Stimulated activated CD4-positive, alpha-beta T cell treated with anti-CD3 and anti-CD28 coated beads, TNF-alpha, amount 100 ng/mL, for 4 hours (primary cell): ENCODE measurements at regions not wholly inside any gene's neighbourhood (a gene's known extent, or its start where the extent isn't known, plus 50 kb on each side); places are given as distances from the start of the nearest gene placed in this dataset.
"Not testable (repeated sequence)": the region's sequence is repeated elsewhere in the genome, so short reads cannot be mapped to it uniquely, and the experiment has no call there.

ENCODE experiments used
- DNase-seq, 3 experiments: peaks; one replicate each; pipeline ENCODE4 v3.0.0-alpha.2; 2020; ENCODE audit warnings: low read depth in 3 of 3

DNA sequence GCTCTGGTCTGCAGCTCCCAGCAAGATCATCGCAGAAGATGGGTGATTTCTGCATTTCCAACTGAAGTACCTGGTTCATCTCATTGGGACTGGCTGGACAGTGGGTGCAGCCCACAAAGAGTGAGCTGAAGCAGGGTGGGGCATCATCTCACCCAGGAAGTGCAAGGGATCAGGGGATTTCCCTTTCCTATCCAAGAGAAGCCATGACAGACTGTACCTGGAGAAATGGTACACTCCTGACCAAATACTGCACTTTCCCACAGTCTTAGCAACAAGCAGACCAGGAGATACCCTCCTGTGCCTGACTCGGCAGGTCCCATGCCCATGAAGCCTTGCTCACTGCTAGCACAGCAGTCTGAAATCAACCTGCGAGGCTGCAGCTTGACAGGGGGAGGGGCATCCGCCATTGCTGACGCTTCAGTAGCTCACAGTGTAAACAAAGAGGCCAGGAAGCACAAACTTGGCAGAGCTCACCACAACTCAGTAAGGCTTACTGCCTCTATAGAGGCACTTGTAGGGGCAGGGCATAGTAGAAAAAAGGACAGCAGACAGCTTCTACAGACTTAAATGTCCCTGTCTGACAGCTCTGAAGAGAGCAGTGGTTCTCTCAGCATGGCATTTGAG is 60.5 kb downstream of the AREG start:
- DNase-seq: not testable (repeated sequence)

DNA sequence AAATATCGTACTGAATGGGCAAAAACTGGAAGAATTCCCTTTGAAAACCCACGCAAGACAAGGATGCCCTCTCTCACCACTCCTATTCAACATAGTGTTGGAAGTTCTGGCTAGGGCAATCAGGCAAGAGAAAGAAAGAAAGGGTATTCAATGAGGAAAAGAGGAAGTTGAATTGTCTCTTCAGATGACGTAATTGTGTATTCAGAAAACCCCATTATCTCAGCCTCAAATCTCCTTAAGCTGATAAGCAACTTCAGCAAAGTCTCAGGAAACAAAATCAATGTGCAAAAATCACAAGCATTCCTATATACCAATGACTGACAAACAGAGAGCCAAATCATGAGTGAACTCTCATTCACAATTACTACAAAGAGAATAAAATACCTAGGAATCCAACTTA is 64.4 kb downstream of the AREG start:
- not testable (repeated sequence) for DNase-seq

DNA sequence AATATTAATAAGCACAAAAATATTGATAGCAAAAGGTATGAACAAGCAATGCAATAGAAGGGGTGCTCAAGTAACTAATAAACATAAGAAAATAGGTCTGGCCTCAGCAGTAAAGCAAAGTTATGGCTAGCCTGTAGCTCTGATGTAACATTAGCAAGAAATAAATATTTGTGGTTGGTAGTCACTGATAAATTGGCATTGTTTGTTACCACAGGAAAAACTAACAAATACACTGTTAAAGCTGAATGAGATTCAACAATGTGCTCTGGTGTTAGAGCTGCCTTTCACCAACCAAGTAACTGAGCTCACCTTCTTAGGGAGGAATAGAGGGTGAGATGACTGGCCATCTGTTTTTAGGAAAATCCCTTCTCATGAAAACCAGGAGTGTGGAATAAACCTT is 71.4 kb downstream of the AREG start:
- no peak for DNase-seq

DNA sequence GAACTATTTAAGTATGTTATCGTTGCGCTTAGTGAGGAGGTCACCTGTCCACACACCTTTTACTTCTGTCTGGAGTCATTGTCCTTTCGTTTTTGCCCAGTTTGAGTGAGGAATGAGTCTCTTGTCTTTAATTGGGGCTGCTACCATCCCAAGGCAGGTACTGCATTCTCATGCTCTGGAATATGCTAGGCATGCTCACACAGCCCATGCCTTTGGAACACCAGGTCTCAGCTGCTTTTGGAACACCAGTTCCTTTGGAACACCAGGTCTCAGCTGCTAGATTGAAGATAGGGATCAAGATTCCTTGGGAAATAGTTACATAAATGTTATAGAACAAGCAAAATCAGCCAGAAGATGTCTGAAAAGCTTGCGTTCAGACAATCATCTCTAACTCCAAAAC is 73.1 kb downstream of the AREG start:
- DNase-seq: no peak

DNA sequence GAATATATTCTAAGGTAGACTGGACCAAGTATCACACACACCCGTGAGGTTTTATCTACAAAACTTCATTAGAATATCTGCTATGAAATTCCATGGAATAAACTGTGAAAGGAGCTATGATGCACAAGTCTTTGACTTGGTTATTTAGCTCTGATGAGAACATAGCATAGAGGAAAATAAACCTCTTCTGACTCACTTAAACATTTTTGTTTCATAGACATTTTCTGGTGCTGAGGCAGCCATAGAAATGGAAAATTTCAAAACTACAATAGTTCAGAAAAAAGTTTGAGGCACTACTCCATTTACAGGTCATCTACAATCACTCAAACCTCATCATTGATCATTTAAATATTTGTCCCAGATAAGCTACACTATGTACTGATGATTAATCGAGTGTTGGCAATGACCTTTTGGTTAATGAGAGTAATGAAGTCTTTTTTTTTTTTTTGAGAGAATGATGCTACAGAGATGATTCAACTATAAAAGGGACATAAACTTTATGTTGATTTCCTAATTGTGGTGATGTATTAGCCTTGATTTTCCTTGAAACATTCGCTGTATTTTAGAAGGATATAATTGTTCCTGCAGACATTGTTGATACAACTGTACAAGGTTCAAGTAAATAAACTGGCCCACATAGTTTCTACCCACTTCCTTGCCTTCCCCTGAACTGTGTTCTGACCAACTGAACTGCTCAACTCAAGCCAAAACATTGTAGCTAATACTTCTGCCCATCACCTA is 77.5 kb downstream of the AREG start:
- DNase-seq: no peak

DNA sequence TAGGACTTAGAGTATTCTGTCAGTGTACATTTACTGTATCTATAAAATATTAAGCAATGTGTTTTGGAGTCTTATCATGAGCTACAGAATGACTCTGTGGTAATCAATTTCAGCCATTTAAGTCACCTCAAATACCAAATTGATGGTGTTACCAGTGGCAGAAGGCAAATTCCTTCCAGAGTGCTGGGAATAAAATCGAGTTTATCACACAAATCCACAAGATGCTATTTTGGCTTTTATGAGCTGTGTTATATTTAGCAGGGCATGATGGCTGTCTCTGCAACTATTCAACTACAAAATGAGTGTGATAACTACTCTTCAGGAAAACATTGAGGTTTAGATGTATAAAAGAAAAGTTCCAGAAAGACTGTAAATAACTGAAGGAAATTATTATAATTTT is 78.2 kb downstream of the AREG start:
- DNase-seq: no peak

DNA sequence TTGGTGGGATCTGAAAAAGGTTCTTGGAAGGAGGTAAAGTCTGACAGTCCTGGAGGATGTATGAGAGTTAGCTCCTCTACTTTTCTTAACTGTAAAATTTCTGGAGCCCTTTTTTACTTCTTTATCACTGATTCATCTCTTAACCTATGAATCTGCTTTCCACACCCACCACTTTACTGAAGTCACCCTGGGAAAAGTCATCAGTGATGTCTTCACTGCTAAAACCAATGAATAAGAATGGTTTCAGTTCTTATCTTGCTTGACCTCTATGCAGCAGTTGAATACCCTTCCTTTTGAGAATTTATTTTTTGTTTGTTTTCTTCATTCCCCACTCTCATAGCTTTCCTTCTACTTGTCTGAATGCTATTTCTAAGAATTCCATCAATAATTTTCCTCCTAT is 80.0 kb downstream of the AREG start:
- no peak for DNase-seq

DNA sequence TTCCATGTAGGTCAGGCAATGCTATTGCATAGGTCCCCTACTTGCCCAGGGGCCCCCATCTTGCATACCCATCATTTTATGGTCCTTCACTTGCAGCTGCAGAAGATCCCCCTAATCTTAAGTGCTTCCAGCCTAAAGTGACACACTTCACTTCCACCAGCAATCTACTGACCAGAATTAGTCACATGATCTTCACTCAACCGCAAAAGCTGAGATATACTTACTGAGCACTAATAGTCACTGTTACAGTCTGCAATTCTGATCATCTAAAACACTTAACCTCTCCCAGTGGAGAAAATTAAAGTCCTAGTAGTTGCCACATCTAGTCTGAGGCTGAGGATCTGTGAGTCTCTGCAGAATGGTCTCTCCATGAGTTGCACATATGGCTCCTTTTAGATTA is 82.1 kb downstream of the AREG start:
- DNase-seq: no peak

DNA sequence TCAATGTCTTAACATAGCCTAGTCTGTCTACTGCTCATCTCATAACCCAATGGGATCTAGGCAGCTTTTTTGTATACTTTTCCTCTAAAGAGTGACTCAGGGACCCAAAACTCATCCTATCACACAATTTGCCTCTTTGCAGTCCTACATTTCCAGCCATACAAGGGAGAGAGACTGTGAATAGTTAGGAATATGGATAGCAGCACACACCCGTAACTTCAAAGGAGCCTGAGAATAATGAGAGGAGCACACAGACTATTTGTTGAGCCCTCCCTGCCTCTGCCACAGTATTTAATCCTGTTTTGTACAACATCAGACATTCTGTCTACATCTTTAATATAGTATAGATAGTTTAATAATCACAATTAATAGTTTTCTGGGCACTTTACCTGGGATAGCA is 83.2 kb downstream of the AREG start:
- DNase-seq: no peak

DNA sequence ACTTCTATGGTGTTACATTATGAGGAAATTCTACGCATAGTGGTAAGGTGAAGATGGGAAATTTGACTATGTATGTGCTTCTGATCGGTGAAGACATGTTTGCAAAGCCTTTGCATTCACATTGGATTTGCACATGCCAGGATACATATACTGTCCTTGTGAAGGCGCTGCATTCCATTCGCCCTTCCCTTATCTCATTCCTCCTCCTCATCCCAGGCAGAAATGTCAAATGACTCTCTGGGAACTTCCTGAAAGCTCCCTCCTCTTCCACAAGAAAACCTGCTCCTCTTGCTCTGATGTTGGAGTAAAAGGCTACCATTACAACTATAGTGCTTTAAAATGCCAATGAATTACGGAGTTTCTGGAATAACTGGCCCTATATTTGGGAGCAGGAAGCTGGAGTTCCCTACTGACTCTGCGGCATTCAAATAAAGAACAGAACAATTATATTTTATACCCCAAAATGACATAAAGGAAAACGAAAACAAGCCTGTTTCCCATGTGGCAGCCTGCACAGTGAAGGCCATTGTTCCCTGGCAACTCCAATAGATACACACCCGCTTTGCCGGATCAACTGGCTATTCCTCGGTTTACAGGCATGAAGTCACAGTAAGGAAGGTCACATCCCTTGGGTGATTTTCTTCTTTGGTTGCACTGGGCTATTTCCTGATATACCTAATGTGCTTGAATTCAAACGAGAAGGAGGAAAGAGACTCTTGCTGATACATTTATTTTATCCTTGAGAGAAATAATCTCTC is 84.5 kb downstream of the AREG start:
- DNase-seq: no peak

DNA sequence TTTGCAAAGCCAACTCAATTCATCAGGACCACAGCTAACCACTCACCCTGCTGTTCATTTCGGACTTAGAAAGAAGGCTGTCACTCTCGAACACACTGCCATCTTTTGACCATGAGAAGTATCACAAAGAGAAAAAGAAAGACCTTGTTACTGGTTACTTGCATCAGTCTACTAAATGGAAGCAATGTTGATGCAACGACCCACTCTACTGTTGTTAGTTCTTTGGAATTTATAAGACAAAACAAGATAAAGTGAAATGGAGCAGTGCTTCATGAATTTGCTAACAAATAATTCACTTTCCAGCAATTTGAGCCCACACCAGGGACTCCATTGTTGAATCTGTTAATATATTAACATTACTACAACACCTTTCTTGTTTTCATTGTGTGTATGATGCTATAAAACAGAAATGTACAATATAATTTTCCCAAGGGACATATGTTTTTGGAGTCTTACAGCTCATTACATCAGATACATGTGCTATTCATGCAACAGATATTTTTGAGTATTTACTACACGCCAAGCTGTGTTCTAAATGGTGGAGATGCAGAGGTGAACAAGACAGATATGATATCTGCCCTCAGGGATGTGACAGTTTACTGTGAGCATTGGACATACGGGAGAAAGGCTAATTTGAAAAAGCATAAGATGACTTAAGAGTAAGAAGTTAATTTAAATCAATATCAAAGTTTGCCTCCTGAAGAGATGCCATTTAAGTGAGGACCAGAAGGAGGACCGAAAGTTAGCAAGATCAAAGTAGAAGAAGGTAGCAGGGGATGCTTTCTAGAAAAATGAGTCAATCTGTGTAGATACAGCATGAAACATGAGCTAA is 87.2 kb downstream of the AREG start:
- DNase-seq: no peak

DNA sequence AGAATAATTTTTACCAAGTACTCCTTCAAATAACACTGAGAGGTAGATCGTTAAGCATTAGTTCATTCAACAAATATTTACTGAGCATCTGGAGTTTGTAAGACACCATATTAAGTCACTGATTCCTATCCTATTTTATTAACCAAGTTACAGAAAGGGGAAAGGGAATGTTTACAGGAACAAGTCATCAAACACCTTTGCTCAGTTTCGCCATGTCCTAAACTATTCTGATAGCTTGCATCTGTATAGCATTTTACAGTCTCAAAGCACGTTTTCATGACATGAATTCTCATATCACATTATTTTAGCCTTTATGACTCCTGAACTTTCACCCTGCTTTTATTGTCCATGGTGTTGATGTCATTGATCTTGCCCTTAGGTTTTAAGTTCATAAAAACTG is 89.2 kb downstream of the AREG start:
- no peak for DNase-seq

DNA sequence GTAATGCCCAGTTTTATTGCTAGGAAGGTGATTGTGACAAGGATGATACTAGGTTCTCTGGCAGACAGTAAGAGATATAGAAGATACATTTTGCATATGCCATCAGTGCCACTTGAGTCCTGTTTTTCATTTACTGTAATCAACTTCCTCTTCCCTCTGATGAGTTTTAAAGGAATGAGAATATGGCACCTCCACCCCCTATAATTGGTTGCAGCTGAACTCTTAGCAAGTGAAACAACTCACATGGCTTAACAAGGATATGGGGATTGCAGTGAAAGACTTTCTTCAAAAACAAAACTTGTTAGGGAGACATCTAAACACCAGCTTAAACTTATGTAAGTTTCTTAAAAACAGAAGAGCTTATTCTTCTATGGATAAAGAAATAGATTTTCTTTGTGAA is 90.0 kb downstream of the AREG start:
- DNase-seq: no peak

DNA sequence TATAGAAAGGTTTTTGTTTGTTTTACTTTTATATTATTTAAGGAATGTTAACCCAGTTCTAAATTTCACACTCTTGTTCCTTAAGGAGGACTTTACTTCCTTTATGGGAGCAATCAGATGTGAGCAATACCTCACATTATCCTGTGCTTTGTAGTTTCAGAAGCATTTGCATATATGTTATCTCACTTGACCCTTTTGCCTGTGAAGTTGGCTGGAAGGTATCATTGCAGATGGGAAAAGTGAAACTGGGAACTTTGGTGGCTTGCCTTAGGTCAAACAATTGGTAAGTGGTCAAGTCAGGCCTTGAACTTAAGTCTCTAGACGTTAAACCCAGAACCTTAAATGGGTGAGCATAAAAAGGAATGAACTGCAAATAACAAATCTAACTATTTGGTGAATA is 90.6 kb downstream of the AREG start:
- no peak for DNase-seq

DNA sequence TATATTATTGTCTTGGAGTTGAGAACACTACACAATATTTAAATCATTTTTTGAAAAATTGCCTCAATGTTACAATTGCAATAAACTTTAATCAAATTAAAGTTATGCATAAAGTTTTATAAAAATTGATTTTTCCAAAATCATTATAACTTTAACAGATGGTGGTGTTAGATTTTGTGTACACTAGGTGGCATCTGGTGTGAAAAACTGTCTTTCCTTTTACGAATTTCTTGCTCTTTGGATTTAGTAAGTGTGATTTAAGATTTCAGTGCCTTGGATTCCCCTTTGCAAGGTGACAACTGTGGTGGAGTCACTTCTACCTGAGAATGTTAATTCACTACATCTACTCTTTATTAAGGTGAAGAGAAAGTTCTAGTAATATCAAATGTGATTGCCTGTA is 91.6 kb downstream of the AREG start:
- DNase-seq: no peak

DNA sequence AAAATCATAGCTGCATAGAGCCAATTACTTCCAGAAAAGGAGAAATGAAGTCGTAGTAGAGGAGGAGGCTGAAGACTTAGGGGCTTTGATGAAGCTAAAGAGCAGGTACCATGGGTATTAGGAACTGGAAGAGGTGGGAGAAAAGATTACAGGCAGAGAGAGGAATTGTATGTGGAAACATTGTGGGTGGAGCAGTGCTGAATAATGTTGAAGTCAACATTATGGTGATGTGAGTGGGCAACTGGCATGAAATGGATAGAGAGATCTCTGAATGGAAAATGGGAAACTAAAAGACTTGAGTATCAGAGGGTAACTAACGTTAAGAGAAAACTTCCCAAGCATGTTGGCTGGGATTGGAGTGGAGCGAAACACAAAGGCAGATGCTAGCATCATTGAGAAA is 92.5 kb downstream of the AREG start:
- no peak for DNase-seq

DNA sequence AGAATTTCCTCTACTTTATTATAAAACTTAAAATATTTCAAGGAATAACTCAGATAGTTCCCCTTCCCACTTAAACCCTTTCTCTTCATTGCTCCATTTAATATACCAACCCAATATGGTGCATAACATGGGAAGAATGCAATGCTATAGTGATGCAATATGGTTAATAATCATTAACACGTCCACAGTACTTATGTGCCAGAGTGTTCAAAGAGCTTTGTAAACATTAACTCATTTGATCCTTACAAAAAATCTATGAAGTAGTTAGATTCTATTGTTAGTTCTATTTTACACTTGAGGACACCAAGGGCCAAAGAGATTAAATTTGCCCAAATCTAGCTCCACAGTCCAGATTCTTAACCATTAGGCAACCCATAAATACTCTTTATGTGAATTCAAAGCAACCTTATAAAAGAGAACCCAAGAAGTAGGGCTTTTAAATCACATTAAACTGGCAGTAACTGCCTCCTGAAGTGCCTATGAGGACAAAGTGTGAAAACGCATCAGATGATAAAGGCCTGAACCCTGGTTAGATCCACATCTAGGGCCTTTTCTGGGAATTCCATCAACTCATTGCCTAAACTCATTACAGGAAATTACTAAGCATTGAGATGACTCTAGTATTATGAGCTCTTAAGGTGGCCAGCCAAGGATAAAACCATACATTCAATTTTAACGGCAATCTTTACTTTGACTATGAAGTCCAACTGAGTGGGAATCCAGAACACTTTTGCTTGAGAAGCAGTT is 94.3 kb downstream of the AREG start:
- no peak for DNase-seq

DNA sequence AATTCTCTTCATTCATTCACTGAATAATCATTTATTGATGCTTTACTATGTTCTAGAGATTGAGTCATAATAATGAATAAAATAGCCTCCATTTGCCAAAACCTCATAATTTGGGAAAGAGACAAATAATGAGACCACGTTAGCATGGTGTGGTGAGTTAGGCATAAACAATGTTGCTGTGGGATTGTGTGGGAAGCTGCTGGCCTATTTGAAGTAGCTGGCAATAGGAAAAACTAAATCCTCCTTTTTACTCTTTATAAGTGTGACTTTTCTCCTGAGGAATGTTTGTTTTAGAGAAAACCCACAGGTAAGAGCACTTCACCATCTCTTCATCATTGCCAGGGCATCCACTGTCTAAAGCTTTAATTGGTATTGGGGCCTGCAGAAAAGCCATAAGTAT is 95.3 kb downstream of the AREG start:
- no peak for DNase-seq

DNA sequence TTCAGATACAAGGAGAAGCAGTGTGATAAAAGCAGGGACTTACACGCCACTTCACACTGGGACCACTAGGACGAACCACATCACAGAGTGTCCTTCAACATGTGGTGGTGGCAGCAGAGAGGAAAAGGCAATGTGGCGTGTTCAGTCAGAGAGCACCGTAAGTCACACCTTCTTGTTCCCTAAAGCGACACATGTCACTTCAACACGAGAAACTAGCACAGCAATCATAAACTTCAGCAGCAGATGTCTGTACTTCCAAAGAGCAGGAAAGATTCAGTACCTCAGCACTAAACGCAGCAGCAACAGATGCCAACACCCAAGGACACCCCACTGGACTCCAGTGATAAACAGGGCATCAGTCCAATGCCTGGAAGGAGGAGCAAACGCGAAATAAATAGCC is 96.7 kb downstream of the AREG start:
- DNase-seq: no peak

DNA sequence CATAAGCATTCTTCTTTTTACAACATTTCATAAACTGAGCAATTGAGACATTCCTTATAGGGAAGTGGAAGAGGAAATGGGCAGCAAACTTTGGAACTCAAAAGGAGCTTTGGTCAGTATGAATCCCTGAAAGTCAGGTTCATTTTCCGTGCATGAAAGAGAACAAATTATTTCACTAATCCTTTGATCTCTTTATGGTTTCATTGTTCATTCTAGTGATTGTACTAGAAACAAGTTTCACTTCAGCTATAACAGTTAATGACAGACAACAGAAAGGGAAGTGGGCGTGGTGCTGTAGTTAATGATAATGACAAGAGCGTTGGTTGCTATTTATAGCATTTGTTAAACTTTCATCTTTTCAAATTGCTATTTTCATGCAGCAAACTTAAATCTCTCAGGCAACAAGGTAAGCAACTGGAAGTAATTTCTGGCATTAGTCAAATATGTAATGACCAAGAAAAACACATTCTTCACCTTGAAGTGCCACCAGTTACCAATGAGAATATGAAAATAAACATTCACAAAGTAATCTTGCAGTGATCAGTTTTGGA is 98.4 kb downstream of the AREG start:
- DNase-seq: no peak

DNA sequence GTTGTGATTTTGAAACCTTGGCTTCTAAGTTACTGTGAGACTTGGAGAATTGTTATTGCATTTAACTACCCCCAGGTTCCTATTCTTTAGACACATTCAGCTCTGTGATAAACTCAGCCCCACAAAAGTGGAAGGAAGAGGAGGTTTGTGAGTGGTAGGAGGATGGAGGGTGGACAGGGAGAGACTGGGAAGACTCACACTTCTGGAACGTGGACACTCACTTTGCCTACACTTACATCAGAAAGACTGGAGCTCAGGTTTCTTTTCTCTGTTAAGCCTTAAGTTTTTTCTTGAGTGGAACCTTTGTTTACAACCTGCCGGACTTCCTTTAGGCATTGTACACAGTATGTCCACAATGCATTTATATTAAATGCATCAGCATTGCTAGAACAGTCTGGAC is 99.0 kb downstream of the AREG start:
- no peak for DNase-seq
